Epithelial cell of esophagus (primary cell): ENCODE measurements at regions not wholly inside any gene's neighbourhood (a gene's known extent, or its start where the extent isn't known, plus 50 kb on each side); places are given as distances from the start of the nearest gene placed in this dataset.
"Not testable (repeated sequence)": the region's sequence is repeated elsewhere in the genome, so short reads cannot be mapped to it uniquely, and the experiment has no call there.

Experiments
- DNase-seq: peaks from one replicate; pipeline ENCODE4 v3.0.0; 2010; ENCODE audit warnings: low read depth
- H3K4me3 ChIP-seq: 2 replicates; pipeline ENCODE4 v1.5.1; 2011; ENCODE audit warnings: mild to moderate bottlenecking, low read length, control low read depth

DNA sequence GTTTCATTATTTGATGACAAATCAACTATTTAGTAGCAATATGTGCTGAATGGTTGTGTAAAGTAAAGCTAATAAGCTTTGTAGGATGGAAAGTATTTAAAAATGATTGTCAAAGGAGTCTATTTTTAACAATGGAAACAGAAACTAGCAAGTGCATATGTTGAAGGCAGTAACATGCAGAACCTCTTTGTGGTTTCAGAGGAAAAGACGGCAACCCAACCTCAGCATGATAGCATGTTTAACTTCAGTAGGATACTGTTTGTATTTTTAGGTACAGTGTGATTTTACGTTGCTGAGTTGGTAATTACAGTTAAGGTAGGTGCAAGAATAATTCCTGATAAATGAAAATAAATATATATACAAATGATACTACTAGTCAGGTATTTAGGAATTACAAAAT, 545.4 kb downstream of the CDY1 start:
- DNase-seq: not testable (repeated sequence)

DNA sequence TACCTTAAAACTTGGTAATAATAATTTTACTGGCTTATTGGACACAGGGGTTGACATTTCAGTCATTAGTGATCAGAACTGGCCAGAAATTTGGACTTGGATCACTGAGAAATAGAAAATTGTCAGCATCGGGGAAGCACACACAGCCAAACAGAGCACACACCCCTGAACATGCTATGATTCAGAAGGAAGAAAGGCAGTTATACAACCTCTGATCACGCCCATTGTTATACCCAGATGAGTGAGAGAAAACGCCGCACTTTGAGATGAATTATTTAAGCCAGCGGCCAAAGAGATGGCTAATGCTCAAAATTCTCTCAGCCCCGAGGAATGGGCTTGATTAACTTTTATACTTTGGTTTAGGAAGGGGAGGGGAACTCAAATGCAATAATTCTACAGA, 557.4 kb downstream of the CDY1 start:
- not testable (repeated sequence) for DNase-seq, H3K4me3 ChIP-seq

More for the DNA sequence above, 545.4 kb downstream of the CDY1 start:
- not testable (repeated sequence) for H3K4me3 ChIP-seq

DNA sequence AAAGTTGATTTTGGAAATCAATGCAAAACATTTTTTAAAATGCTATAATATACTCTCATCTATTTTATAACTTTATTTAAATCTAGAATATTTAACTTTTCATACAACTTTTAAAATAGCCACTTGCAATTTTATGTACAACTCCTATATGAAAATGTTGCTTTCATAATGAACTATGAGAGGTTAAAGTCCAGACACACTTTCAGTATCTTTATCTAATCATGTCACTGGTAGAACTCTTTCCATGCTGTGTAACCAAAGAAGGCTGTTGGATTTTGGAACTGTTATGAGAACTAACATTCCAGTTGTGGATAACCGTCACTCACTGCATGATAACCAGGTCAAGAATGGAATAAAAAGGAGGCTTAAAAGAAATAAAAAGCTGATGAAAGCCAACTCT, 603.1 kb downstream of the CDY1 start:
- not testable (repeated sequence) for H3K4me3 ChIP-seq, DNase-seq

DNA sequence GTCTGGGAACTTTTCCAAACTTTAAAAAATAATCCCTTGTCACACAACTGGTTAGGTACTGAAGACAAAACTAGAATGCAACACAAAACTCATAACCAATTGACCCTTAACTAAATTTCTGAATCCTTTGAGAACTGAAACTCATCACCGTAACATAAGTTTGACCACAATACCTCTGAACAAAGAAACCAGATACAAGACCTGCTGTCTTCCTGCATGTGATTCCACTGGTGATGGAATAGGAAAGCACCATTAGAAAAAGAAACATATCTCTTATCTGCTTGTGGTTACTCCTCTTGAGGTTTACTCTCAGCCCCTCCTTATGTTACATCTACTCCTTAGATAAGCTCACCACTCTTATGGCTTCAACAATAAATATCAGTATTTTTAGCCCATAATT, 603.6 kb downstream of the CDY1 start:
- not testable (repeated sequence) for DNase-seq, H3K4me3 ChIP-seq

DNA sequence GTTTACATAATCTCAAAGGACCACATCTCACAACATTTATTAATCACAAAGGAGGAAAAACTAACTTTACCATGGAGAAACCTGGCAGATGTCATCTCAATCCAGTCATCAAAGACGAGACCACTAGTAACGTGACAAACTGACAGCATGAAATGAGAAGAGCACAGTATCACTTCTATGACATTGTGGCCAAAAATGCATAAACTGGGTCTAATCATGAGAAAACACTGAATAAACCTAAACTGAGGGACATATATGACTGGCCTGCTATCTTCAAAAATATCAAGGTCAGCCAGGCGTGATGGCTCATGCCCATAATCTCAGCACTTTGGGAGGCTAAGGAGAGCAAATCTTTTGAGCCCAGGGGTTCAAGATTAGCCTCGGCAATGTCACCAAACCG, 619.0 kb downstream of the CDY1 start:
- DNase-seq, H3K4me3 ChIP-seq: not testable (repeated sequence)

DNA sequence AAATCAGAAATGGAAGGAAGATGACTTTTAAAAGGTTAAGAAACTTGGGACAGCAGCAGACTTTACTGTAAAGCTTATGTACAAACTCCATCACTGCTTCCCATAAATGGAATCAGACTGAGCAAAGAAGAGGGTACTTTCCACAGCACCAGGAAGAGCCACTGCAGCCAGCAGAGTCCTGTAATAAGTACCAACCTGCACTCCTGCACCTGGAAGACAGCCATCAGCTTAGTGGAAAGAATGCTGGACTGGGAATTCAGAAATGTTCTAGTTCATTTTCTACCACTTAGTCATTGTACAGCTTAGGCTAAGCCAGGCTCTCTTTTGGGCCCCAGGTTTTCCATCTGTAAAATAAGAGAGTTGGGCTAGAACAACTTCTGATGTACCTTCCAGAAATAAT, 632.3 kb downstream of the CDY1 start:
- not testable (repeated sequence) for DNase-seq, H3K4me3 ChIP-seq

DNA sequence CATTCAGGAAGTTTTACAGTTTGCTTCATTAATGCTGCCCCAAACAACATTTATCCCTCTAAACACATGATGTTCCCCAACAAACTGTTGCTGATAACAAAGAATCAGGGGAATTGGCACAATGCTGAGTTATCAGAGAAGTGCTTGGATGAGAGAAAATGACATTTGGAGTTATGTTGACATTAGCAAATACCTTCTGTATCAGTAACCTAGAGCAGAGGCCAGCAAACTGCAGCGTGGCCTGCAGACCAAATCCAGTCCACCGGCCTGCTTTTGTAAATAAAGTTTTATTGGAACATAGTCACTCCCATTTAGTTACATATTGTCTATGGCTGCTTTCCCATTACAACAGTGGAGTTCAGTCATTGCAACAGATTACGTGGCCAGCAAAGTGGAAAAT, 643.5 kb downstream of the CDY1 start:
- not testable (repeated sequence) for DNase-seq

DNA sequence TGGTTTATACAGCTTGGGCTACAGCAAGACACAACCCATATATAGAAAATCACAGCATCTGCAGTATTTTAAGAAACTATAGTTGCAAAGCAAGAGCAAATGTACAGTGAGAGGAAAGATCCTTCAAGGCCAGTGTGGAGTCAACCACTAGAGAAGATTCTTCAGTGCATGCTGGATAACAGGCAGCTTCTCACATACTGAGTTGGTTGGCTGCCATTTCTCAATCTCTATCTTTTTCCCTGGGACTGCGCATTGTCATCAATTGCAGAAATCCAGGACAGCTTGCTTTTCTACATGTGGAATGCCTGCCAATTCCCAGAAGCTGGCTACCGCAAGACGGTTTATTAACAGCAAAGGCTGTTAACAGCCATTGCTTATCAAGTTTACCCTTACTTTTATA, 646.5 kb downstream of the CDY1 start:
- DNase-seq, H3K4me3 ChIP-seq: not testable (repeated sequence)

More for the DNA sequence above, 643.5 kb downstream of the CDY1 start:
- not testable (repeated sequence) for H3K4me3 ChIP-seq

DNA sequence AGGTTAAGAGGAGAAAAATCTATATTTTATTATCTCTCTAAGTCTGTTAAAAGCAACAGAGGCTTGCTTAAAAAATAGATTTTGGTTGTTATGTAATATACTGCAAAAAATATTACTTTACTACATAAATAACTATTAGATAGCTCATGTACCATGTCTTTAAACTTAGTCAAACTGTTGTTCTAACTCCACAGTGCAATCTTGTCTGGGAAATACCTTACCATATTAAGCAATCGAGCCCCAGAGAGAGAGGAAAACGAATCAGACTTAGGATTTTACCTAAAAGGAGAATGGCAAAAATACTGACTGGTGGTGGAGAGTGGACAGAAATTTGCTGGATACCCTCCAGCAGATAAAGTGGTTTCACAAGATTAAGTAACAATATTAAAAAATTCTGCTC, 647.0 kb downstream of the CDY1 start:
- H3K4me3 ChIP-seq: not testable (repeated sequence)

DNA sequence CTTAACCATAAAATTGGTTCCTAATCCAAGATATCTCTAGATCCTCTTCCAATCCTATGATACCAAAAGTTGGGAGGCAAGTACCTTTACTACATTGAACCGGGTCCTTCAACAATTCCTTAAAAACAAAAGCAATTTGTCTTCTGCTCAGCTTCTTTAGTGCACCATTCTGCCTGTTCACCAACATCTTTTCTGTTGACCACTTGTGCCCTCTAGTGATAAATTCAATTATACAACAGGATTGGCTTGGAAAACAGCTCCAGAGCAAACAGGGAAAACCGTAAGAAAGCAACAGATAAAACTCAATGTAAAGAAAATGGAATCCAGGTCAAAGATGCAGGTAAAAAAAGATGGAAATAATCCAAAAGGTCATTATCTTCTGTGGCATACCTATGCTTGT, 651.2 kb downstream of the CDY1 start:
- not testable (repeated sequence) for H3K4me3 ChIP-seq

More for the DNA sequence above, 647.0 kb downstream of the CDY1 start:
- not testable (repeated sequence) for DNase-seq

DNA sequence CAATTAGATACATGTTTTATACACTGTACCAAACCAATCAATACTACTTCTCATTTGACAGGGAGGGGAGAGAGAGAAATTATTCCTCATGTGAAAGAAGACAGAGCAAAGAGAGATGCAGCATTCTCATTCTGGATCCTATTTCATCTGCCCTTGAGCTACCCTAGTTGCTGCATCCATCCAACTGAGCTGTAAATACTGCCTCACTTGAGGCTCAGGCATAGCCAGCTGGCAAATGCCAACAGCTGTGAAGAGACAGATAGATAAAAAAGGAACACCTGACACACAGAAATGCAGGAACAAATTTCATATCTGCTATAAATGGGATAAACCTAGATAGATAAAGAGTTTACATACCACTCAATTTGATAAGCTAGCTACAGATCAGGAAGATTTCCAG, 684.1 kb downstream of the CDY1 start:
- H3K4me3 ChIP-seq, DNase-seq: not testable (repeated sequence)

More for the DNA sequence above, 651.2 kb downstream of the CDY1 start:
- not testable (repeated sequence) for DNase-seq

DNA sequence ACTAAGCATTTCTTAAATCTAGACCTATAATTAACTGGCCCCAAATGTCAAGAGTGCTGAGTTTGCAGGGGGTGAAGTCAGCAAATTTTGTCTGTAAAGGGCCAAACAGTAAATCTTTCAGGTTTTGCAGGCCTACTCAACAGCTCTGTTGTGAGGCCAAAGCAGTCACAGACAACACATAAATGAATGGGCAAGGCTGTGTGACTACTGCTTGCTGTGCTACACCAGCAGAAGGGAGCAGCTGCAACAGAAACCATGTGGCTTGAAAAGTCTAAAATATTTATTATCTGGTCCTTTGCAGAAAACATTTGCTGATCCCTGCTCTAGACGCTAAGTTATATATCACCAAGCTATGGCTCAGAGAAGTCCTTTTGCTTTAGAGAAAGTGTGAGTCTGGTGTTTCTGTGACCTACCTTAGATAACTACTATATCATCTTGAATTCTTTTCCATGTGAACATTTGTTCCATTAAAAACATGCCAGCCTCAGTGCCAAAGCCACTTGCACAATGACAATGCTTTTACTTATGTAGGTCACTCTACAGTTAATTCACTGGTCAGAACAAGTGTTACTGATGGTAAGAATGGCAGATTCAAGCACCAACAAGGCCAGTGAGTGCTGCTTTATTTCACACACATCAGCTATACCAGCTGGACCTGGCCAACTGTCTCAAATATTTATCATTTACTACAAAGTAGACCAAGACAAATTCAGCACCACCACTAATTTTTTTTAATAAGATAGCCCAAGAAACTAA, 684.9 kb downstream of the CDY1 start:
- not testable (repeated sequence) for DNase-seq, H3K4me3 ChIP-seq

DNA sequence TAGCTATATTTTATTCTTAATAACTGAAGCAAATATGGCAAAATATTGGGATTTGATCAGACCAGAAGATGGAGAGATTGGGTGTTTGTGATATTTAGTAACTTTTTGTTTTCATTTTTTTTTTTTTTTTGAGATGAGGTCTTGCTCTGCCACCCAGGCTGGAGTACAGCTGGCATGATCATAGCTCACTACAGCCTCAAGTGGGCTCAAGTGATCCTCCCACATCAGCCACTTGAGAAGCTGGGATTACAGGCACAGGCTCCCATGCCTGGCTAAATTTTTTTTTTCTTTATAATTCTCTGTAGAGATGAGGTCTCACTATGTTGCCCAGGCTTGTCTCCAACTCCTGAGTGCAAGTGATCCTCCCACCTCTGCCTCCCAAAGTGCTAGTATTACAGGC, 686.4 kb downstream of the CDY1 start:
- not testable (repeated sequence) for DNase-seq, H3K4me3 ChIP-seq

DNA sequence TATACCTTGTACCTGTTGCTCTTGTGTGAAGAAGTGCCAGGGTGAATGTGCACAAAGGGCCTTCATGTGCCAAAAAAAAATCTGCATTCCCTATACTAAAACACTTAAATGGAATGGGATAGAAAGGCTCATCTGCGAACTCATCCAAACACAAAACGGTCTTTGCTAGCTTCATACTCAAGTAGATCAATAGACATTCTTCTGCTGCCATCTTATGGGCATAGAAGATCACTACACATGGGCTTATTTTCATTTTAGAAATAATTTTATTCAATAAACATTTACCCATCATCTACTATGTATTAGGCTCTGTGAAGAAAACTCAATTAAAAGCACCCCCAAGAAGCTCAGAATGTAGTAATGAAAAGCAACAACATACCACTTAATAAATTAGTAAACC, 693.1 kb downstream of the CDY1 start:
- DNase-seq: peak; percentile 6

DNA sequence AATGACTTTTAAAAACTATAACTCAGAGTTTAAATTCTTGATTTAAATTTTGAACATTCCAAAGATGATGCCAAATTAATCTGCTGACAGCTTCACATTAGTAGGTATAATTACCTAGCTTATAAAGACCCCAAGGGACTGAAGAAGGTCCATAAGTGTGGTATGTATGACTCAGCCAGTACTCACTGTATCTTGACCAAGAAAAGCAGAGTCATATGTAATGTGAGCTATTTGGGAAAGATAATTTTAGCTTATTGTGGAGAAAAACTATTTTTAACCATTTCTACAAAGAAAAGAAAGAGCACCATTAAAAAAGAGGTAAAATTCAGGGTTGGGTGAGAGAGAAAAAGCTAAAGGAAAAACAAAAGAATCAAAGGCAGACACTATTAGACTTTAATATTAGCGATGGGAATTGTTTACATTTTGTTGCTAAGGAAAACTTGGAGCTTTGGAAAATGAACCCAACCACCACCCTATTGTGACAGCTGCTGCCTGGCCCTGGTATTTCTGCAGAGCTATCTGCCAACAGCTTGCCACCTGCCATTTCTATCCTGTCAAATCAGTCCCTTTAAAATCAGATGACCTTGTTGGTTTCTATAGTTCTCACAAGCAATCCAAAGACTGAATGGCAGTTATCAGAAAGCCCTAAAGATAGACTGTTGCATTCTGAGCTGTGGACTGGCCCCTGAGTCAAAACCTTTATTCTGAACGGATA, 697.7 kb downstream of the CDY1 start:
- DNase-seq: not testable (repeated sequence)

More for the DNA sequence above, 693.1 kb downstream of the CDY1 start:
- H3K4me3 ChIP-seq: not testable (repeated sequence)

DNA sequence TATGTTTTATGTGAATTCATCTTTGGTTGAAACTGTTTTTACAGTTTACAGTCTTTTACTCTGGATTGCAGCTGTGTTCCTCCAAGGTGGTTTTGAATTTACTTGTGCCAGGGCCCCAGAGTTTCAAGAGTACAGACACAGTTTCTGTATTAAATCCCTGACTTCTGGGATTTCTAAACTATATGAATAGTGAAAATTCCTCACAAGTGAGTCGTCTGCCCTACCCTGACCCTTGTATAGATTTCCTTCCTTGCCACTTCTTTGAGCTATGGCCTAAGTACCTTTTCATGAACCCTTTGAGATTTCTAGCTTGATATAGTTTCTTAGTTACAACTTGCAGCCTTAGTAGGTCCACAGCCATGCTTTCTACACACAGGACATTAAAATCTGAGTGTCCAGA, 700.8 kb downstream of the CDY1 start:
- H3K4me3 ChIP-seq, DNase-seq: not testable (repeated sequence)

More for the DNA sequence above, 697.7 kb downstream of the CDY1 start:
- not testable (repeated sequence) for H3K4me3 ChIP-seq

DNA sequence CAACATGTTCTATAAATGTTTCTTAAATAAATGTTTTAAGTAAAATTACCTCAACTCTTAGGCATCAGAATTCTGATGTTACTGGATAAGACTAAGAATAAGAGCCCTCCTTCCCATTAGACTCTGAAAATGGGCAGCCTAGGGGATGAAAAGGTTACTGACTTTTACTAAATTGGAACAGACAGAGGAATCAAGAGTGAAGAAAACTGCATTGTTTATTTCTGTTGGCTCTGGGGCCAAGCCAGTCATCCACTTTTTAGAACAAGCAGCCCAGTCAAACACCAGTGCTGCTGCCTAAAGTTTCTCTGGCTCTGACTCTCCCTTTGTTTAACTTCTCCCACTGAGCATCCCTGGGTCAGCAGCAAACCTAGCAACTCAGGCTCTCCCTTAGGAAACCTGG, 731.0 kb downstream of the CDY1 start:
- not testable (repeated sequence) for DNase-seq, H3K4me3 ChIP-seq
